ENCODE measurements at regions not wholly inside any gene's neighbourhood (a gene's known extent, or its start where the extent isn't known, plus 50 kb on each side); places are given as distances from the start of the nearest gene placed in this dataset.
A peak's percentile ranks its signal among the peaks of the same experiment; 100 is the strongest.

DNA sequence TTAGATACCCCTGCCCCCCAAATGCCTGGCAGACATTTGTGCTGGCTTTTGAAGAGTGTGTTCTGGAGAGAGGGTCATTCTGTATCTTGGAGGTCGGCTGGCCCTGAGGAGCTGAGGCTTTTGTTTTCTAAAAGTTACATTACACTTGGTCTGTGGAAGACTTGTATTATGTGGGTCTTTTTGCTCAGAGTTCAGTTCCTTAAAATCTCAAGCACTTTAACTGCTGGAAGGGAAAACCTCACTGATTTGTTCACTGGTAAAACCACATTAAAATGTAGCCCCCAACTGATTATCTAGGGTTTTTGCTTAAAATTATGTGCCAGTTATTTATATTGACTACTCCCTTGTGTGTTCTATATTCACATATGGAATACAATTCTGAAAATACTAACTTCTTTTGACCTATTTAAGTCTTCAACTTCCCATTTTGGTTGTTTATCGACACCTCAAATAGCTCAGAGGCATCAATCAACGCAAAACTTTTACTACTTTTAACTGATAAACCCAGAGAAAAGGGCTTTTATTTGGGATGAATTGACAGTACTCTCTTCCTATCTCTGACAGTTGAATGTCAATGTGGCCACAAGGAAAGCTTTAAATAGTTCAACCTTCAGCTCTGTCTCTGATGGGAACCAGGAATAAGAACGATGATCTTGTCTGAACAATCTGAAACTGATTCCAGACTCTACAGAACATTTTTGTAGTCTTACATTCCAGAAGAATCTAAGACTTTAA is 54.0 kb upstream of the MAP3K1 start:
- TF ChIP-seq, protein P1, sequence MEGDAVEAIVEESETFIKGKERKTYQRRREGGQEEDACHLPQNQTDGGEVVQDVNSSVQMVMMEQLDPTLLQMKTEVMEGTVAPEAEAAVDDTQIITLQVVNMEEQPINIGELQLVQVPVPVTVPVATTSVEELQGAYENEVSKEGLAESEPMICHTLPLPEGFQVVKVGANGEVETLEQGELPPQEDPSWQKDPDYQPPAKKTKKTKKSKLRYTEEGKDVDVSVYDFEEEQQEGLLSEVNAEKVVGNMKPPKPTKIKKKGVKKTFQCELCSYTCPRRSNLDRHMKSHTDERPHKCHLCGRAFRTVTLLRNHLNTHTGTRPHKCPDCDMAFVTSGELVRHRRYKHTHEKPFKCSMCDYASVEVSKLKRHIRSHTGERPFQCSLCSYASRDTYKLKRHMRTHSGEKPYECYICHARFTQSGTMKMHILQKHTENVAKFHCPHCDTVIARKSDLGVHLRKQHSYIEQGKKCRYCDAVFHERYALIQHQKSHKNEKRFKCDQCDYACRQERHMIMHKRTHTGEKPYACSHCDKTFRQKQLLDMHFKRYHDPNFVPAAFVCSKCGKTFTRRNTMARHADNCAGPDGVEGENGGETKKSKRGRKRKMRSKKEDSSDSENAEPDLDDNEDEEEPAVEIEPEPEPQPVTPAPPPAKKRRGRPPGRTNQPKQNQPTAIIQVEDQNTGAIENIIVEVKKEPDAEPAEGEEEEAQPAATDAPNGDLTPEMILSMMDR (IDR thresholded peaks at IDR 0.05) = no peak
- peak overlapping the region; percentile 69 for H2AFZ ChIP-seq (ENCODE audit: insufficient read depth, low read depth, low read length, poor library complexity, severe bottlenecking)
- peaks cover 33 to 36% of the 10 kb centered on the region in 2 donors for H3K4me1 ChIP-seq (ENCODE audit: control insufficient read depth in 1 of 2, insufficient read depth in 2 of 2, low read length in 2 of 2)
- peak in 1 of 3 donors; percentile 20 for DNase-seq
- Mint-ChIP-seq H3K4me3 (peak overlapping the region; percentile 58 to 73), H3K36me3 (no peaks in the 10 kb centered on the region), H3K27ac (peak overlapping the region in 4 of 7 donors; percentile 40 to 79 (median 64)), H3K4me1 (peaks cover 49% of the 10 kb centered on the region), H3K9me3 (peaks cover 0 to 2% (median 0%) of the 10 kb centered on the region in 7 donors), H3K27me3 (ENCODE audit: low read depth in 3 of 3) (peaks cover 0 to 2% (median 0%) of the 10 kb centered on the region in 3 donors)
- no peak overlapping the region for H3K9ac ChIP-seq (ENCODE audit: insufficient read depth, low read length, poor library complexity, severe bottlenecking)
- 0% methylated on average over 1 of the region's 4 CpGs for WGBS (ENCODE audit: insufficient coverage)
- H3K79me2 ChIP-seq (ENCODE audit: insufficient read depth, low read length) = no peaks in the 10 kb centered on the region
- H3K27ac ChIP-seq (ENCODE audit: low read depth in 1 of 2, low read length in 2 of 2) = peak overlapping the region in 1 of 2 donors; percentile 42
- intact Hi-C loops (cut with micrococcal nuclease) = no loop called here
- H3K36me3 ChIP-seq (replicated peaks in 1 of 2; ENCODE audit: control insufficient read depth in 1 of 2, insufficient read depth in 2 of 2, low read length in 2 of 2) = no peaks in the 10 kb centered on the region
- H4K20me1 ChIP-seq (ENCODE audit: insufficient read depth, low read length) = no peaks in the 10 kb centered on the region
- no peaks in the 10 kb centered on the region for H3K27me3 ChIP-seq (ENCODE audit: control insufficient read depth in 2 of 2, insufficient read depth in 2 of 2, low read length in 2 of 2)
- H3K4me2 ChIP-seq (replicated peaks; ENCODE audit: extremely low read depth, low read length, poor library complexity, severe bottlenecking) = peak overlapping the region; percentile 63
- peak overlapping the region in 1 of 3 experiments; percentile 48 for H3K4me3 ChIP-seq (replicated peaks in 1 of 3; ENCODE audit: low read depth in 2 of 3, low read length in 3 of 3)
- H3K9me3 ChIP-seq (replicated peaks in 1 of 2; ENCODE audit: control insufficient read depth in 1 of 2, insufficient read depth in 1 of 2, low read length in 2 of 2) = no peaks in the 10 kb centered on the region

DNA sequence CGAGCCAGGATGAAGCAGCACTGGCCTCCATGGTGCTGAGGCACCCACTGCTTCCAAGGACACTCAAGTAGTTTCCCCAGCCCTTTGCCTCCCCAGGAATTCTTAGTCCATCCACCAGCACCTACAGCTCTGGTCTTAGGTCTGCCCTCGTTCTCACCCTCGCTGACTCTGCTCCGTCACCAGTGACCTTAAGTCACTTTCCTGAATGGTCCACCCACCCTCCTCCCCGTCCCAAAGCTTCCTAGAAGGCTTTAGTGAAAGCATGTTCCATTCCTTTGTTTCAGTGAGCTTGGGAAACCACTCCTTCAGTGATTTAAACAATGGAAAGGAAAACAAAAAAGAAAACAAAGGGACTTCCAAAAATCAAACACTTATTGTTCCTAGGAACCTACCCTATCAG is 54.6 kb upstream of the MAP3K1 start:
- TF ChIP-seq, protein P1 (IDR thresholded peaks at IDR 0.05) = no peak
- no peak overlapping the region for H3K4me3 ChIP-seq (replicated peaks in 1 of 3; ENCODE audit: low read depth in 2 of 3, low read length in 3 of 3)
- no peaks in the 10 kb centered on the region for H3K36me3 ChIP-seq (replicated peaks in 1 of 2; ENCODE audit: control insufficient read depth in 1 of 2, insufficient read depth in 2 of 2, low read length in 2 of 2)
- WGBS (ENCODE audit: insufficient coverage) = 74% methylated on average over 5 of the region's 5 CpGs
- H4K20me1 ChIP-seq (ENCODE audit: insufficient read depth, low read length) = no peaks in the 10 kb centered on the region
- H2AFZ ChIP-seq (ENCODE audit: insufficient read depth, low read depth, low read length, poor library complexity, severe bottlenecking) = peak overlapping the region; percentile 69
- Mint-ChIP-seq H3K27ac (peak overlapping the region in 2 of 7 donors; percentile 76 to 79), H3K36me3 (no peaks in the 10 kb centered on the region), H3K27me3 (ENCODE audit: low read depth in 3 of 3) (peaks cover 0 to 2% (median 0%) of the 10 kb centered on the region in 3 donors), H3K4me1 (peaks cover 47% of the 10 kb centered on the region), H3K9me3 (peaks cover 0 to 2% (median 0%) of the 10 kb centered on the region in 7 donors), H3K4me3 (no peak overlapping the region)
- H3K27me3 ChIP-seq (ENCODE audit: control insufficient read depth in 2 of 2, insufficient read depth in 2 of 2, low read length in 2 of 2) = no peaks in the 10 kb centered on the region
- H3K79me2 ChIP-seq (ENCODE audit: insufficient read depth, low read length) = no peaks in the 10 kb centered on the region
- no peak overlapping the region for H3K9ac ChIP-seq (ENCODE audit: insufficient read depth, low read length, poor library complexity, severe bottlenecking)
- H3K27ac ChIP-seq (ENCODE audit: low read depth in 1 of 2, low read length in 2 of 2) = peak overlapping the region in 1 of 2 donors; percentile 42
- no peak for DNase-seq
- no peak overlapping the region for H3K4me2 ChIP-seq (replicated peaks; ENCODE audit: extremely low read depth, low read length, poor library complexity, severe bottlenecking)
- intact Hi-C loops (cut with micrococcal nuclease) = no loop called here
- peaks cover 33 to 36% of the 10 kb centered on the region in 2 donors for H3K4me1 ChIP-seq (ENCODE audit: control insufficient read depth in 1 of 2, insufficient read depth in 2 of 2, low read length in 2 of 2)
- H3K9me3 ChIP-seq (replicated peaks in 1 of 2; ENCODE audit: control insufficient read depth in 1 of 2, insufficient read depth in 1 of 2, low read length in 2 of 2) = no peaks in the 10 kb centered on the region
